Ascending aorta (tissue), 2 donors: ENCODE measurements at regions not wholly inside any gene's neighbourhood (a gene's known extent, or its start where the extent isn't known, plus 50 kb on each side); places are given as distances from the start of the nearest gene placed in this dataset.

Experiments
- DNase-seq, 2 donors: peaks; one replicate each; pipeline ENCODE4 v3.0.0-alpha.2; 2019; ENCODE audit warnings: low spot score in 2 of 2
- H3K27ac ChIP-seq, 2 donors: fragments of 200-600 bp; sonication (generic); one replicate each; pipeline ENCODE4 v1.5.1; 2016 to 2017; ENCODE audit warnings: mild to moderate bottlenecking in 1 of 2
- H3K27me3 ChIP-seq: fragments of 200-600 bp; sonication (generic); one replicate; pipeline ENCODE4 v1.5.1; 2017
- H3K36me3 ChIP-seq, 2 donors: fragments of 200-600 bp; sonication (generic); one replicate each; pipeline ENCODE4 v1.5.1; 2016
- H3K4me1 ChIP-seq, 2 donors: fragments of 200-600 bp; sonication (generic); one replicate each; pipeline ENCODE4 v1.5.1; 2016 to 2017; ENCODE audit warnings: mild to moderate bottlenecking in 1 of 2
- H3K4me3 ChIP-seq, 2 donors: fragments of 200-600 bp; sonication (generic); one replicate each; pipeline ENCODE4 v1.5.1; 2016 to 2017; ENCODE audit warnings: mild to moderate bottlenecking in 1 of 2
- H3K9me3 ChIP-seq, 2 donors: fragments of 200-600 bp; sonication (generic); one replicate each; pipeline ENCODE4 v1.5.1; 2016
- CTCF ChIP-seq, 3 experiments: fragments of 200-600 bp in 2 of 3; fragments of 450-650 bp in 1 of 3; sonication (generic) in 2 of 3; IDR thresholded peaks; one replicate each; pipeline ENCODE4 v1.5.1; 2016 to 2019; ENCODE audit warnings: antibody characterized with exemption in 3 of 3, mild to moderate bottlenecking in 1 of 3, moderate library complexity in 1 of 3
- intact Hi-C: fragments of 100-400 bp; cut with DNase I; formaldehyde crosslinking; loops from one replicate; pipeline ENCODE4 v1.15.1; 2023

- no peaks in the 10 kb centered on the region for H3K9me3 ChIP-seq
Measured at GRCh38 chr5:96569770-96570169, 92.4 kb upstream of the CAST start.

GRCh38 chr5:96572864-96573512 is 89.2 kb upstream of the CAST start:
- no peak overlapping the region for H3K4me3 ChIP-seq
- H3K36me3 ChIP-seq = no peaks in the 10 kb centered on the region
- no peak for DNase-seq
- no peak for TF ChIP-seq CTCF (IDR thresholded peaks at IDR 0.05)
- no peaks in the 10 kb centered on the region for H3K27me3 ChIP-seq
- H3K9me3 ChIP-seq = no peaks in the 10 kb centered on the region
- H3K27ac ChIP-seq = no peak overlapping the region
- no peaks in the 10 kb centered on the region for H3K4me1 ChIP-seq
- intact Hi-C loops = no loop called here

More at GRCh38 chr5:96569770-96570169, 92.4 kb upstream of the CAST start:
- Histone ChIP-seq H3K27ac (no peak overlapping the region), H3K27me3 (no peaks in the 10 kb centered on the region), H3K4me1 (no peaks in the 10 kb centered on the region), H3K36me3 (no peaks in the 10 kb centered on the region), H3K4me3 (no peak overlapping the region)
- intact Hi-C loops = no loop called here
- no peak for DNase-seq
- no peak for TF ChIP-seq CTCF (IDR thresholded peaks at IDR 0.05)

GRCh38 chr5:96573513-96573894 is 88.7 kb upstream of the CAST start:
- Histone ChIP-seq H3K4me3 (no peak overlapping the region), H3K4me1 (no peaks in the 10 kb centered on the region), H3K36me3 (no peaks in the 10 kb centered on the region), H3K27ac (no peak overlapping the region), H3K27me3 (no peaks in the 10 kb centered on the region), H3K9me3 (no peaks in the 10 kb centered on the region)
- intact Hi-C loops = no loop called here
- no peak for DNase-seq
- no peak for TF ChIP-seq CTCF (IDR thresholded peaks at IDR 0.05)

- H3K4me3 ChIP-seq = no peak overlapping the region
- no peaks in the 10 kb centered on the region for H3K9me3 ChIP-seq
- DNase-seq = no peak
- H3K27ac ChIP-seq = no peak overlapping the region
- no peak for TF ChIP-seq CTCF (IDR thresholded peaks at IDR 0.05)
- H3K4me1 ChIP-seq = no peaks in the 10 kb centered on the region
- intact Hi-C loops = no loop called here
- no peaks in the 10 kb centered on the region for H3K36me3 ChIP-seq
- H3K27me3 ChIP-seq = no peaks in the 10 kb centered on the region
Measured at GRCh38 chr5:96576876-96577275, 85.3 kb upstream of the CAST start.

- no peaks in the 10 kb centered on the region for H3K36me3 ChIP-seq
- H3K4me3 ChIP-seq = no peak overlapping the region
- no peaks in the 10 kb centered on the region for H3K27me3 ChIP-seq
- H3K9me3 ChIP-seq = no peaks in the 10 kb centered on the region
- DNase-seq = no peak
- no peak for TF ChIP-seq CTCF (IDR thresholded peaks at IDR 0.05)
- no peaks in the 10 kb centered on the region for H3K4me1 ChIP-seq
- intact Hi-C loops = no loop called here
- no peak overlapping the region for H3K27ac ChIP-seq
Measured at GRCh38 chr5:96577909-96578308, 84.3 kb upstream of the CAST start.

GRCh38 chr5:96579711-96580110 is 82.5 kb upstream of the CAST start:
- H3K27ac ChIP-seq = no peak overlapping the region
- TF ChIP-seq CTCF (IDR thresholded peaks at IDR 0.05) = no peak
- H3K36me3 ChIP-seq = no peaks in the 10 kb centered on the region
- no peaks in the 10 kb centered on the region for H3K27me3 ChIP-seq
- H3K9me3 ChIP-seq = no peaks in the 10 kb centered on the region
- intact Hi-C loops = no loop called here
- DNase-seq = no peak
- no peak overlapping the region for H3K4me3 ChIP-seq
- H3K4me1 ChIP-seq = no peaks in the 10 kb centered on the region
